CD14-positive monocyte (primary cell): ENCODE measurements at regions not wholly inside any gene's neighbourhood (a gene's known extent, or its start where the extent isn't known, plus 50 kb on each side); places are given as distances from the start of the nearest gene placed in this dataset.

Experiments used
- DNase-seq, 3 donors: peaks; one replicate each; pipeline ENCODE4 v3.0.0-alpha.2; 2011 to 2022
- H2AFZ ChIP-seq: 2 replicates; pipeline ENCODE4 v1.6.0; 2012; ENCODE audit warnings: mild to moderate bottlenecking, low read depth, low read length, inconsistent platforms; ENCODE audit not compliant: insufficient read depth, poor library complexity, severe bottlenecking
- H3K27ac ChIP-seq, 2 donors: 1 replicate in 1 of 2; 2 replicates in 1 of 2; pipeline ENCODE4 v1.5.1; 2012 to 2013; ENCODE audit warnings: low read length in 2 of 2, control low read depth in 1 of 2, inconsistent platforms in 1 of 2, low read depth in 1 of 2, mild to moderate bottlenecking in 1 of 2
- H3K27me3 ChIP-seq, 2 donors: one replicate each; pipeline versions ENCODE4 v1.6.0 to v1.6.1; 2011 to 2013; ENCODE audit warnings: low read length in 2 of 2; ENCODE audit not compliant: control insufficient read depth in 2 of 2, insufficient read depth in 2 of 2
- H3K36me3 ChIP-seq, 2 donors: replicated peaks in 1 of 2; 1 replicate in 1 of 2; 2 replicates in 1 of 2; pipeline versions ENCODE4 v1.5.1 to v1.6.1; 2012 to 2013; ENCODE audit warnings: low read length in 2 of 2, control low read depth in 1 of 2, inconsistent platforms in 1 of 2, mild to moderate bottlenecking in 1 of 2; ENCODE audit not compliant: insufficient read depth in 2 of 2, control insufficient read depth in 1 of 2
- H3K4me1 ChIP-seq, 2 donors: 1 replicate in 1 of 2; 2 replicates in 1 of 2; pipeline versions ENCODE4 v1.5.1 to v1.6.1; 2012 to 2013; ENCODE audit warnings: low read length in 2 of 2, control low read depth in 1 of 2, inconsistent platforms in 1 of 2, mild to moderate bottlenecking in 1 of 2, moderate library complexity in 1 of 2; ENCODE audit not compliant: insufficient read depth in 2 of 2, control insufficient read depth in 1 of 2
- H3K4me2 ChIP-seq: replicated peaks from 2 replicates; pipeline ENCODE3; 2012; ENCODE audit warnings: low read length, moderate library complexity, mild to moderate bottlenecking; ENCODE audit not compliant: poor library complexity, severe bottlenecking; ENCODE audit errors: extremely low read depth
- H3K4me3 ChIP-seq, 3 experiments: fragments of 200-600 bp in 1 of 3; sonication (generic) in 1 of 3; replicated peaks in 1 of 3; 1 replicate in 2 of 3; 2 replicates in 1 of 3; pipeline ENCODE4 v1.5.1; 2011 to 2013; ENCODE audit warnings: low read length in 3 of 3, mild to moderate bottlenecking in 3 of 3, control low read depth in 2 of 3, low read depth in 2 of 3, inconsistent platforms in 1 of 3, moderate library complexity in 1 of 3
- H3K79me2 ChIP-seq: 2 replicates; pipeline ENCODE4 v1.6.0; 2012; ENCODE audit warnings: mild to moderate bottlenecking, control low read depth, inconsistent platforms, low read length, moderate library complexity; ENCODE audit not compliant: insufficient read depth
- H3K9ac ChIP-seq: 2 replicates; pipeline ENCODE4 v1.6.0; 2017; ENCODE audit warnings: low read length, mild to moderate bottlenecking; ENCODE audit not compliant: insufficient read depth, poor library complexity, severe bottlenecking
- H3K9me3 ChIP-seq, 2 donors: replicated peaks in 1 of 2; 1 replicate in 1 of 2; 2 replicates in 1 of 2; pipeline versions ENCODE4 v1.5.1 to v1.6.1; 2012 to 2013; ENCODE audit warnings: low read length in 2 of 2, control low read depth in 1 of 2; ENCODE audit not compliant: control insufficient read depth in 1 of 2, insufficient read depth in 1 of 2
- H4K20me1 ChIP-seq: 2 replicates; pipeline ENCODE4 v1.6.0; 2012; ENCODE audit warnings: mild to moderate bottlenecking, low read length, control low read depth, moderate library complexity; ENCODE audit not compliant: insufficient read depth
- H3K27ac Mint-ChIP-seq, 7 donors: one replicate each; pipeline ENCODE4 v1.8.0; 2020; ENCODE audit warnings: mild to moderate bottlenecking in 7 of 7, mixed read lengths in 7 of 7, moderate library complexity in 6 of 7, inconsistent platforms in 2 of 7
- H3K27me3 Mint-ChIP-seq, 3 donors: one replicate each; pipeline ENCODE4 v1.8.0; 2021 to 2022; ENCODE audit warnings: low read depth in 3 of 3, mild to moderate bottlenecking in 3 of 3, mixed read lengths in 3 of 3, moderate library complexity in 3 of 3, inconsistent platforms in 1 of 3
- H3K36me3 Mint-ChIP-seq, 2 donors: one replicate each; pipeline ENCODE4 v1.8.0; 2020; ENCODE audit warnings: mixed read lengths in 2 of 2, inconsistent platforms in 1 of 2, mild to moderate bottlenecking in 1 of 2
- H3K4me1 Mint-ChIP-seq: one replicate; pipeline ENCODE4 v1.8.0; 2020; ENCODE audit warnings: mild to moderate bottlenecking, mixed read lengths
- H3K4me3 Mint-ChIP-seq, 2 donors: one replicate each; pipeline ENCODE4 v1.8.0; 2020; ENCODE audit warnings: mild to moderate bottlenecking in 2 of 2, mixed read lengths in 2 of 2, moderate library complexity in 1 of 2
- H3K9me3 Mint-ChIP-seq, 7 donors: one replicate each; pipeline ENCODE4 v1.8.0; 2020 to 2022; ENCODE audit warnings: mixed read lengths in 7 of 7, mild to moderate bottlenecking in 6 of 7, moderate library complexity in 6 of 7, inconsistent platforms in 2 of 7
- CTCF ChIP-seq: fragments of 200-600 bp; IDR thresholded peaks from one replicate; pipeline ENCODE4 v1.8.0; 2022; ENCODE audit warnings: antibody characterized with exemption, mild to moderate bottlenecking
- WGBS: methylation state at CpG from one replicate; pipeline ENCODE4 v1.1.5; 2013; ENCODE audit warnings: missing lambda C conversion rate; ENCODE audit not compliant: insufficient coverage; 5-methylcytosine and 5-hydroxymethylcytosine counted together
- intact Hi-C, 2 donors: fragments of 100-400 bp; cut with micrococcal nuclease; formaldehyde crosslinking; loops; one replicate each; pipeline versions ENCODE4 v1.15.0 to v1.15.1; 2023

GRCh38 chr3:80550174-80550573 lies 782.4 kb upstream of the ROBO1 start:
- Histone ChIP-seq H3K4me3 (no peak overlapping the region), H2AFZ (no peak overlapping the region), H3K4me2 (no peak overlapping the region), H4K20me1 (no peaks in the 10 kb centered on the region), H3K79me2 (no peaks in the 10 kb centered on the region), H3K27me3 (no peaks in the 10 kb centered on the region), H3K9me3 (no peaks in the 10 kb centered on the region), H3K9ac (no peak overlapping the region), H3K36me3 (no peaks in the 10 kb centered on the region), H3K4me1 (no peaks in the 10 kb centered on the region), H3K27ac (no peak overlapping the region)
- Mint-ChIP-seq H3K27ac (no peak overlapping the region), H3K4me1 (no peaks in the 10 kb centered on the region), H3K27me3 (no peaks in the 10 kb centered on the region), H3K36me3 (no peaks in the 10 kb centered on the region), H3K9me3 (peaks cover 0 to 2% (median 0%) of the 10 kb centered on the region in 7 donors), H3K4me3 (no peak overlapping the region)
- no peak for DNase-seq
- 97% methylated on average over 4 of the region's 5 CpGs for WGBS
- intact Hi-C loops, result no loop called here
- TF ChIP-seq CTCF, result no peak

GRCh38 chr3:80549173-80549572 lies 781.4 kb upstream of the ROBO1 start:
- 100% methylated on average over 1 of the region's 1 CpG for WGBS
- Histone ChIP-seq H3K79me2 (no peaks in the 10 kb centered on the region), H3K4me2 (no peak overlapping the region), H3K9ac (no peak overlapping the region), H3K4me1 (no peaks in the 10 kb centered on the region), H4K20me1 (no peaks in the 10 kb centered on the region), H3K36me3 (no peaks in the 10 kb centered on the region), H3K27me3 (no peaks in the 10 kb centered on the region), H3K4me3 (no peak overlapping the region), H2AFZ (no peak overlapping the region), H3K9me3 (no peaks in the 10 kb centered on the region), H3K27ac (no peak overlapping the region)
- H3K36me3 Mint-ChIP-seq, result no peaks in the 10 kb centered on the region
- H3K4me1 Mint-ChIP-seq, result no peaks in the 10 kb centered on the region
- peaks cover 0 to 2% (median 0%) of the 10 kb centered on the region in 7 donors for H3K9me3 Mint-ChIP-seq
- no peak overlapping the region for H3K4me3 Mint-ChIP-seq
- no peaks in the 10 kb centered on the region for H3K27me3 Mint-ChIP-seq
- H3K27ac Mint-ChIP-seq, result no peak overlapping the region
- no peak for DNase-seq
- intact Hi-C loops, result no loop called here
- TF ChIP-seq CTCF, result no peak
